Astrocyte (in vitro differentiated cells and primary cell): ENCODE measurements at regions not wholly inside any gene's neighbourhood (a gene's known extent, or its start where the extent isn't known, plus 50 kb on each side); places are given as distances from the start of the nearest gene placed in this dataset.

Source experiments
- DNase-seq: peaks from one replicate; pipeline ENCODE4 v3.0.0-alpha.2; 2010; ENCODE audit warnings: low read depth
- FAIRE-seq: peaks from 2 replicates; lab custom pipeline; 2011; peaks lifted over from hg19 to GRCh38; lab: Jason Lieb, UNC
- H2AFZ ChIP-seq: 2 replicates; pipeline ENCODE4 v1.6.0; 2012; ENCODE audit warnings: low read depth, low read length, inconsistent platforms
- H3K27ac ChIP-seq: 2 replicates; pipeline ENCODE4 v1.5.1; 2011; ENCODE audit warnings: low read depth, low read length, inconsistent platforms
- H3K27me3 ChIP-seq: 2 replicates; pipeline ENCODE4 v1.6.0; 2011; ENCODE audit warnings: low read length, inconsistent platforms; ENCODE audit not compliant: insufficient read depth
- H3K36me3 ChIP-seq: 2 replicates; pipeline ENCODE4 v1.5.1; 2011; ENCODE audit warnings: low read length, inconsistent platforms; ENCODE audit not compliant: insufficient read depth
- H3K4me1 ChIP-seq: 2 replicates; pipeline ENCODE4 v1.5.1; 2011; ENCODE audit warnings: low read length, inconsistent platforms; ENCODE audit not compliant: insufficient read depth
- H3K4me2 ChIP-seq: 2 replicates; pipeline ENCODE4 v1.6.0; 2012; ENCODE audit warnings: low read length, inconsistent platforms
- H3K4me3 ChIP-seq: 2 replicates; pipeline ENCODE4 v1.5.1; 2011; ENCODE audit warnings: low read depth, mild to moderate bottlenecking, low read length, inconsistent platforms; ENCODE audit not compliant: insufficient read depth
- H3K79me2 ChIP-seq: 2 replicates; pipeline ENCODE4 v1.6.0; 2012; ENCODE audit warnings: mild to moderate bottlenecking, low read length, inconsistent platforms; ENCODE audit not compliant: insufficient read depth
- H3K9ac ChIP-seq: 2 replicates; pipeline ENCODE4 v1.6.0; 2012; ENCODE audit warnings: mild to moderate bottlenecking, low read length, inconsistent platforms
- H3K9me3 ChIP-seq: 2 replicates; pipeline ENCODE4 v1.5.1; 2012; ENCODE audit warnings: low read depth, mild to moderate bottlenecking, low read length, inconsistent platforms; ENCODE audit not compliant: insufficient read depth
- H4K20me1 ChIP-seq: 2 replicates; pipeline ENCODE4 v1.6.0; 2012; ENCODE audit warnings: low read length, inconsistent platforms; ENCODE audit not compliant: insufficient read depth
- H3K27ac Mint-ChIP-seq: one replicate; pipeline ENCODE4 v1.8.0; 2021; ENCODE audit warnings: mild to moderate bottlenecking, mixed read lengths; ENCODE audit not compliant: unreplicated experiment
- H3K27me3 Mint-ChIP-seq: one replicate; pipeline ENCODE4 v1.8.0; 2021; ENCODE audit warnings: low read depth, mixed read lengths; ENCODE audit not compliant: unreplicated experiment
- H3K36me3 Mint-ChIP-seq: one replicate; pipeline ENCODE4 v1.8.0; 2021; ENCODE audit warnings: low read depth, mixed read lengths; ENCODE audit not compliant: unreplicated experiment
- H3K4me1 Mint-ChIP-seq: one replicate; pipeline ENCODE4 v1.8.0; 2021; ENCODE audit warnings: low read depth, mixed read lengths; ENCODE audit not compliant: unreplicated experiment
- H3K4me3 Mint-ChIP-seq: one replicate; pipeline ENCODE4 v1.8.0; 2021; ENCODE audit warnings: mild to moderate bottlenecking, moderate library complexity, mixed read lengths; ENCODE audit not compliant: unreplicated experiment
- H3K9me3 Mint-ChIP-seq: one replicate; pipeline ENCODE4 v1.8.0; 2021; ENCODE audit warnings: mild to moderate bottlenecking, mixed read lengths; ENCODE audit not compliant: unreplicated experiment
- EZH2 ChIP-seq: IDR thresholded peaks from 2 replicates; pipeline ENCODE4 v1.6.1; 2012; ENCODE audit warnings: mild to moderate bottlenecking, low read length, inconsistent platforms; ENCODE audit not compliant: insufficient read depth
- TF ChIP-seq, protein P1 (sequence below): IDR thresholded peaks from 2 replicates; pipeline ENCODE4 v1.5.1; 2011; ENCODE audit warnings: low read depth, mild to moderate bottlenecking, inconsistent platforms, low read length, moderate library complexity; ENCODE audit not compliant: insufficient read depth

DNA sequence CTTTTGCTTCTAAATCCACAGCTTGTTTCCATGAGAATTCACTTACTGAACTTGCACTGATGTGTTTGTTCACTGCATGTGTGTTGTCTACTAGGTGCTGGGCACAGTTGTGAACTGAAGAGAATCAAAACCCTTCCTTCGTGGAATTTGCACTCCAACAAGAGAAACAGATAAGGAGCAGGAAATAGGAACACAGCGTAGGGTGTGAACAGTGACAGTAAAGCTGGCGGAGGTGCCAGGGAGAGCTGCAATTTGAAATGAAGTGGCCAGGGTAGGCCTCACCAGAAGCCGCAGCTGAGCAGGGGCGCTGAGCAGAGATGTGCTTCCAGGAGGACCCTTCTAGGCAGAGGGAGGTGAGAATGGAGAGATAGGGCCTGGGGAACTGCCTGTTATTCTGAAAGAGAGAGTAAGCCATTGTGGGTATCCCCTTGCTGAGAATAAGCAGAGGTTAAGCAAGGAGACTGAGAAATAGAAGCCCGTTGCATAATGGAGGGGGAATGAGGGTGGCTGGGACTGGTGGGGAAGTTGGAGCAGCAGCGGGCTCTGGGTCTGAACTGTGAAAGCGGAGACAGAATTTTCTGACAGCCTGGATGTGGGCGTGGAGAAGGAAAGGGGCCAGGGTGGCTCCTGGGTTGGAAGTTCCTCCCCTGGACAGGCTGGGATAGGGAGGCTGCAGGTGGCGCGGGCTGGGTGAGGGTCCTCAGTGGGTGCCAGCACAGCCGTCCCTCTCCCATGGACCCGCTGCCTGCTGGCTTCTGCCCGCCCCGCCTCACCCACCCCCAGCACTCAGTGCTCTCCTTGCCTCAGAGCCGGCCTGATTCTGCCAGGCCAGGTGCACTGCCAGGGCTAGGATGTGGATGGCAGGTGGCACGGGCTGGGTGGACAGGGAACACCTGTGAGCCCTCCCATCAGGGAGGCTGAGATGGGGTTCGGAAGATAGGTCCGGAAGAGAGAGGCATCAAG lies 114.7 kb upstream of the AFDN start:
- Mint-ChIP-seq H3K4me1 (peaks cover 7% of the 10 kb centered on the region), H3K4me3 (no peak overlapping the region), H3K27ac (no peak overlapping the region), H3K9me3 (peaks cover 3% of the 10 kb centered on the region), H3K36me3 (peaks cover 2% of the 10 kb centered on the region), H3K27me3 (peaks cover 75% of the 10 kb centered on the region)
- no peaks in the 10 kb centered on the region for H3K9me3 ChIP-seq
- no peak overlapping the region for H3K9ac ChIP-seq
- H4K20me1 ChIP-seq: no peaks in the 10 kb centered on the region
- no peak overlapping the region for H2AFZ ChIP-seq
- no peaks in the 10 kb centered on the region for H3K79me2 ChIP-seq
- H3K4me1 ChIP-seq: no peaks in the 10 kb centered on the region
- no peaks in the 10 kb centered on the region for H3K36me3 ChIP-seq
- peaks cover 9% of the 10 kb centered on the region for H3K27me3 ChIP-seq
- no peak overlapping the region for H3K27ac ChIP-seq
- DNase-seq: no peak
- no peak overlapping the region for H3K4me3 ChIP-seq
- no peak for TF ChIP-seq EZH2
- TF ChIP-seq, protein P1, sequence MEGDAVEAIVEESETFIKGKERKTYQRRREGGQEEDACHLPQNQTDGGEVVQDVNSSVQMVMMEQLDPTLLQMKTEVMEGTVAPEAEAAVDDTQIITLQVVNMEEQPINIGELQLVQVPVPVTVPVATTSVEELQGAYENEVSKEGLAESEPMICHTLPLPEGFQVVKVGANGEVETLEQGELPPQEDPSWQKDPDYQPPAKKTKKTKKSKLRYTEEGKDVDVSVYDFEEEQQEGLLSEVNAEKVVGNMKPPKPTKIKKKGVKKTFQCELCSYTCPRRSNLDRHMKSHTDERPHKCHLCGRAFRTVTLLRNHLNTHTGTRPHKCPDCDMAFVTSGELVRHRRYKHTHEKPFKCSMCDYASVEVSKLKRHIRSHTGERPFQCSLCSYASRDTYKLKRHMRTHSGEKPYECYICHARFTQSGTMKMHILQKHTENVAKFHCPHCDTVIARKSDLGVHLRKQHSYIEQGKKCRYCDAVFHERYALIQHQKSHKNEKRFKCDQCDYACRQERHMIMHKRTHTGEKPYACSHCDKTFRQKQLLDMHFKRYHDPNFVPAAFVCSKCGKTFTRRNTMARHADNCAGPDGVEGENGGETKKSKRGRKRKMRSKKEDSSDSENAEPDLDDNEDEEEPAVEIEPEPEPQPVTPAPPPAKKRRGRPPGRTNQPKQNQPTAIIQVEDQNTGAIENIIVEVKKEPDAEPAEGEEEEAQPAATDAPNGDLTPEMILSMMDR: no peak
- no peak overlapping the region for H3K4me2 ChIP-seq
- FAIRE-seq: no peak

DNA sequence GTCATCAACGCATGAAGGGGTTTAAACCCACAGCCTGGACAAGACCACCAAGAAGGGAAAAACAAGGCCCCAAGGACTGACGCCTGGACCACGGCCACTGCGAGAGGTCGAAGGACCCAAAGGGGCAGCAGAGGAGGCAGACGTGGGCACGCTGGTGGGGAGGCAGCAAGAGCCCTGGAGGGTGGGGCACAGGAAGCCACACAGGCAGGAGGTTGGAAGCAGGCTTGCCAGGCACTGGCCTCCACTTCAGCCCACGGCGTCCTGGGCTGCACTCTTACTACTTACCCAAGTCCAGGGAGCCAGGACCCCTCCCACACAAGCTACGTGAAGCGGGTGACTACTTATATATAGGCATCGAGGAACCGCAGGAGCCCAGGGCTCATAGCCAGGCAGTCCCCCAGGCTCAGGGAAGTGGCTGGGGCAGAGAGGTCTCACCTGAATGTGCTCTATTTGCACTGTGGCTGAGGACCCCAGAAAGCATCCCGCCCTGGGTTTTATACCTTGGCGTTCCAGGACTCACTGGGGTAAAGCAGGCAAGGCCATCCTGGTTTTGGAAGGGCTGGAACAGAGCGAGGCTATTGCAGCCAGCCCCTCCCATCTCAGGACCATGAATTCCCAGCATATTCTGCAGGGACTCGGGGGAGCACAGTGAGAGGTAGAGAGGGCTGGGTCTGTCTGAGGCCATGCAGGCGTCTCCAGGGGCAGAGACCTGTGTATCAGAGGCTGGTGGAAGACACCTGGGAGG lies 113.8 kb upstream of the AFDN start:
- Mint-ChIP-seq H3K27me3 (peaks cover 72% of the 10 kb centered on the region), H3K9me3 (peaks cover 3% of the 10 kb centered on the region), H3K4me1 (peaks cover 7% of the 10 kb centered on the region), H3K27ac (no peak overlapping the region), H3K4me3 (no peak overlapping the region), H3K36me3 (peaks cover 2% of the 10 kb centered on the region)
- Histone ChIP-seq H3K79me2 (no peaks in the 10 kb centered on the region), H3K4me1 (no peaks in the 10 kb centered on the region), H3K27ac (no peak overlapping the region), H2AFZ (no peak overlapping the region), H4K20me1 (no peaks in the 10 kb centered on the region), H3K4me3 (no peak overlapping the region), H3K4me2 (no peak overlapping the region), H3K27me3 (peaks cover 8% of the 10 kb centered on the region), H3K9me3 (no peaks in the 10 kb centered on the region), H3K36me3 (no peaks in the 10 kb centered on the region), H3K9ac (no peak overlapping the region)
- no peak for TF ChIP-seq EZH2
- TF ChIP-seq, protein P1: no peak
- FAIRE-seq: no peak
- DNase-seq: no peak
